ENCODE measurements at regions not wholly inside any gene's neighbourhood (a gene's known extent, or its start where the extent isn't known, plus 50 kb on each side); places are given as distances from the start of the nearest gene placed in this dataset.

DNA sequence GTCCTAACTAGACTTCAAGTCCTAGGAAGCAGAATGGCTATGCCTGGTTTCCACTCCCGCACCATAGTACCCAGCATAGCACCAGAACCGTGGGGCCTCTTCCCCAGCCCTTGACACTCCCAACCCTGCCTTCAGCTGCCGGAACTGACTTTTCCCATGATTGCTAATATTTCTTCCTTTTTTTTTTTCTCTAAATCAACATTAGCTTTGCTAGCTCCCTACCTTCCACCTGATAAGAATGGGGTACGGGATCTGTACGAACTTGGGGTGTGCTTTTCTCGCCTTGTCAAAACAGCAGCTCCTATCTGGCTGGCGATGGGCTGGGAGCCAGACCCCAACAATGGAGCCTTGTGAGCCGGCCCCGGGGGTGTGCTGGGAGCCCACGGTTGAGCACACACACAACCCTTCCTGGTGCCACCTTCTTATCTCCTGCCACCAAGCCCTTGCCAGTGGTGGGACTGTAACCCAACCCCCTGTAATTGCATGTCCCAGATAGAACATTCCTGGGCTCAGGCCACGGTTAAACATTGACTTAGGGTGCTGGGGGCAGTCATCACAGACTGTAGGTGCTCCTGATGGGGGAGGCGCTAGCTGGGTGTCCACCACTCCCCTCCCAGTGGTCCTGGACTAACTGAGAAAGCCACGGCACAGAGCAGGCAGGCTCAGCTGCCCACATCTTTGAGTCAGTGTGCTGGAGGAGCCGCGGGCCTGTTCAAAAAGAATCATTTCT, 213.0 kb upstream of the HAAO start:
- TF ChIP-seq EP300 (IDR thresholded peaks at IDR 0.05; ENCODE audit: borderline replicate concordance) (no peak), FOXM1 (IDR thresholded peaks at IDR 0.05; ENCODE audit: borderline replicate concordance, low read depth) (no peak), TEAD4 (IDR thresholded peaks at IDR 0.05) (no peak; the same call in 1 of the 2 replicates), MAX (IDR thresholded peaks at IDR 0.05) (no peak), YY1 (IDR thresholded peaks at IDR 0.05; ENCODE audit: low read depth) (no peak), CREB1 (IDR thresholded peaks at IDR 0.05; ENCODE audit: low read depth) (no peak)

Data from Ishikawa (cell line).